Neural progenitor cell (in vitro differentiated cells): ENCODE measurements at regions not wholly inside any gene's neighbourhood (a gene's known extent, or its start where the extent isn't known, plus 50 kb on each side); places are given as distances from the start of the nearest gene placed in this dataset.
A peak's percentile ranks its signal among the peaks of the same experiment; 100 is the strongest.

ENCODE experiments used
- DNase-seq: peaks from one replicate; pipeline ENCODE4 v3.0.0-alpha.2; 2016; ENCODE audit warnings: low spot score
- H2AFZ ChIP-seq: fragments of 200-600 bp; sonication (generic); replicated peaks from 2 replicates; pipeline ENCODE4 v1.6.1; 2016; ENCODE audit warnings: antibody characterized with exemption
- H3F3A ChIP-seq: fragments of 200-600 bp; sonication (generic); 2 replicates; pipeline ENCODE4 v1.6.1; 2016; ENCODE audit warnings: antibody characterized with exemption, low read depth
- H3K27ac ChIP-seq: fragments of 200-600 bp; sonication (generic); 2 replicates; pipeline ENCODE4 v1.5.1; 2016; ENCODE audit warnings: mild to moderate bottlenecking
- H3K27me3 ChIP-seq: fragments of 200-600 bp; sonication (generic); 2 replicates; pipeline ENCODE4 v1.6.1; 2016; ENCODE audit warnings: mild to moderate bottlenecking, moderate library complexity
- H3K36me3 ChIP-seq: fragments of 200-600 bp; sonication (generic); 2 replicates; pipeline ENCODE4 v1.5.1; 2016
- H3K4me1 ChIP-seq: fragments of 200-600 bp; sonication (generic); 2 replicates; pipeline ENCODE4 v1.6.1; 2016; ENCODE audit warnings: mixed run types
- H3K4me2 ChIP-seq: fragments of 200-600 bp; sonication (generic); 2 replicates; pipeline ENCODE4 v1.6.1; 2016
- H3K4me3 ChIP-seq: fragments of 200-600 bp; sonication (generic); 2 replicates; pipeline ENCODE4 v1.5.1; 2016
- H3K79me2 ChIP-seq: fragments of 200-600 bp; sonication (generic); 2 replicates; pipeline ENCODE4 v1.6.1; 2016; ENCODE audit warnings: low read depth
- H3K9ac ChIP-seq: fragments of 200-600 bp; sonication (generic); 2 replicates; pipeline ENCODE4 v1.6.1; 2016
- H3K9me3 ChIP-seq: fragments of 200-600 bp; sonication (generic); 2 replicates; pipeline ENCODE4 v1.5.1; 2016; ENCODE audit warnings: low read depth
- H4K20me1 ChIP-seq: fragments of 200-600 bp; sonication (generic); 2 replicates; pipeline ENCODE4 v1.6.1; 2016; ENCODE audit warnings: low read depth
- H3K27ac Mint-ChIP-seq: 3 replicates; pipeline ENCODE4 v1.8.0; 2021; ENCODE audit warnings: mixed read lengths
- H3K27me3 Mint-ChIP-seq: 2 replicates; pipeline ENCODE4 v1.8.0; 2022; ENCODE audit warnings: low read depth, mild to moderate bottlenecking, inconsistent platforms, moderate library complexity, mixed read lengths; ENCODE audit not compliant: insufficient read depth
- H3K36me3 Mint-ChIP-seq: 3 replicates; pipeline ENCODE4 v1.8.0; 2021; ENCODE audit warnings: mixed read lengths
- H3K4me1 Mint-ChIP-seq: 3 replicates; pipeline ENCODE4 v1.8.0; 2021; ENCODE audit warnings: mixed read lengths
- H3K4me3 Mint-ChIP-seq: 3 replicates; pipeline ENCODE4 v1.8.0; 2021; ENCODE audit warnings: mild to moderate bottlenecking, moderate library complexity, mixed read lengths
- H3K9me3 Mint-ChIP-seq: 3 replicates; pipeline ENCODE4 v1.8.0; 2020; ENCODE audit warnings: mixed read lengths
- EZH2 ChIP-seq: fragments of 200-600 bp; sonication (generic); IDR thresholded peaks from 2 replicates; pipeline ENCODE4 v1.6.1; 2017; ENCODE audit warnings: antibody characterized with exemption, mild to moderate bottlenecking, moderate library complexity
- EZH2phosphoT487 ChIP-seq: fragments of 200-600 bp; sonication (generic); IDR thresholded peaks from 2 replicates; pipeline ENCODE4 v1.6.1; 2017; ENCODE audit warnings: antibody characterized with exemption
- TF ChIP-seq, protein P1 (sequence below): fragments of 200-600 bp; sonication (generic); IDR thresholded peaks from 2 replicates; pipeline ENCODE4 v1.5.1; 2017; ENCODE audit warnings: antibody characterized with exemption, mild to moderate bottlenecking

DNA sequence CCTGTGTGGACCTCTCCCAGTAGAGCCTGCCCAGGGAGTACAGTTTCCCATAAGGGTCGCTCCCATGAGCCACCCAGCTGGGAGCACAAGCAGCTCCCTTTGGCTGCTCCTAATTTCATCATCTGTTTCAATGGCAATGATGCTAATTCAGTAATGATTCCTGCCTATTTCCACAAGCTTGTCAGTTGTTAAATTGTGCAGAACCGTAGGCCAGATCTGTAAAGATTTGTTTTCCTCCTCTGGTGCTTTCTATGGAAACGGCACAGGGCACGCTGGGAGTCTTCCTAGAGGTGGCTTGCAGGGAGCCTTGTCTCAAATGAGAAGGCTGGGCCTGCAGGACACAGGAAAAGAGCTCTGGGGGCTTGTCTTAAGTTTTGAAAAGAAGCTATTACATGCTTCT is 223.7 kb downstream of the CBLN1 start:
- H4K20me1 ChIP-seq, result no peaks in the 10 kb centered on the region
- Mint-ChIP-seq H3K27ac (no peak overlapping the region), H3K9me3 (no peaks in the 10 kb centered on the region), H3K4me1 (peaks cover 20% of the 10 kb centered on the region), H3K27me3 (peaks cover 3% of the 10 kb centered on the region), H3K4me3 (no peak overlapping the region), H3K36me3 (no peaks in the 10 kb centered on the region)
- H2AFZ ChIP-seq, result peak overlapping the region; percentile 63
- no peak for DNase-seq
- no peaks in the 10 kb centered on the region for H3K27me3 ChIP-seq
- no peaks in the 10 kb centered on the region for H3K79me2 ChIP-seq
- no peak for TF ChIP-seq EZH2
- TF ChIP-seq EZH2phosphoT487, result no peak
- TF ChIP-seq, protein P1, sequence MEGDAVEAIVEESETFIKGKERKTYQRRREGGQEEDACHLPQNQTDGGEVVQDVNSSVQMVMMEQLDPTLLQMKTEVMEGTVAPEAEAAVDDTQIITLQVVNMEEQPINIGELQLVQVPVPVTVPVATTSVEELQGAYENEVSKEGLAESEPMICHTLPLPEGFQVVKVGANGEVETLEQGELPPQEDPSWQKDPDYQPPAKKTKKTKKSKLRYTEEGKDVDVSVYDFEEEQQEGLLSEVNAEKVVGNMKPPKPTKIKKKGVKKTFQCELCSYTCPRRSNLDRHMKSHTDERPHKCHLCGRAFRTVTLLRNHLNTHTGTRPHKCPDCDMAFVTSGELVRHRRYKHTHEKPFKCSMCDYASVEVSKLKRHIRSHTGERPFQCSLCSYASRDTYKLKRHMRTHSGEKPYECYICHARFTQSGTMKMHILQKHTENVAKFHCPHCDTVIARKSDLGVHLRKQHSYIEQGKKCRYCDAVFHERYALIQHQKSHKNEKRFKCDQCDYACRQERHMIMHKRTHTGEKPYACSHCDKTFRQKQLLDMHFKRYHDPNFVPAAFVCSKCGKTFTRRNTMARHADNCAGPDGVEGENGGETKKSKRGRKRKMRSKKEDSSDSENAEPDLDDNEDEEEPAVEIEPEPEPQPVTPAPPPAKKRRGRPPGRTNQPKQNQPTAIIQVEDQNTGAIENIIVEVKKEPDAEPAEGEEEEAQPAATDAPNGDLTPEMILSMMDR, result no peak
- H3K36me3 ChIP-seq, result no peaks in the 10 kb centered on the region
- no peak overlapping the region for H3K4me2 ChIP-seq
- H3K9me3 ChIP-seq, result no peaks in the 10 kb centered on the region
- H3K9ac ChIP-seq, result no peak overlapping the region
- peaks cover 16% of the 10 kb centered on the region for H3F3A ChIP-seq
- H3K27ac ChIP-seq, result no peak overlapping the region
- peaks cover 24% of the 10 kb centered on the region for H3K4me1 ChIP-seq
- no peak overlapping the region for H3K4me3 ChIP-seq

- H3K4me3 Mint-ChIP-seq, result no peak overlapping the region
- H3K4me1 Mint-ChIP-seq, result peaks cover 26% of the 10 kb centered on the region
- Histone ChIP-seq H3K27me3 (no peaks in the 10 kb centered on the region), H3K9ac (no peak overlapping the region), H3F3A (peaks cover 21% of the 10 kb centered on the region), H3K79me2 (no peaks in the 10 kb centered on the region), H3K9me3 (no peaks in the 10 kb centered on the region), H3K4me3 (no peak overlapping the region), H3K4me2 (no peak overlapping the region), H4K20me1 (no peaks in the 10 kb centered on the region), H2AFZ (no peak overlapping the region), H3K36me3 (no peaks in the 10 kb centered on the region), H3K27ac (no peak overlapping the region), H3K4me1 (peaks cover 26% of the 10 kb centered on the region)
- no peak for DNase-seq
- H3K27ac Mint-ChIP-seq, result no peak overlapping the region
- TF ChIP-seq, protein P1, result no peak
- no peak for TF ChIP-seq EZH2phosphoT487
- TF ChIP-seq EZH2, result no peak
- H3K36me3 Mint-ChIP-seq, result no peaks in the 10 kb centered on the region
- peaks cover 5% of the 10 kb centered on the region for H3K27me3 Mint-ChIP-seq
- no peaks in the 10 kb centered on the region for H3K9me3 Mint-ChIP-seq
Measured at GRCh38 chr16:49057391-49057790, 224.2 kb downstream of the CBLN1 start.

DNA sequence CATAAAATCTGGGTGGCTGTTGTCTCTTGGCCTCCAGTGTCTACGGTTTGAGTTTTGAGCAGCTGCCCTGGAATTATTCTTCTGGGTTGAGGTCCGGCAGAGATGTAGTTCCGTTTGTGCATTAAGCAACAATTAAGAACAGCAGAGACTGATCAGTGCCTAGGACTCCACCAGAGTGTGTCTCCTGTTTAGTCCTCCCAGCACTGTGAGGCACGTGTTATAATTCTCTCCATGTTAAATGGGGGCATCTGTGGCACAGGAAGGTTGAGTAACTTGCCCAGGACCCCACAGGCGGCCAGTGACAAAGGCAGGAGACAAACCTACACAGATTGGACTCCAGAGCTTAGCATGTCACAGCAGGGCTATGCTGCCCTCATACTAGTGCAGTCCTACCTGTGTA is 225.1 kb downstream of the CBLN1 start:
- H3K4me2 ChIP-seq, result peak overlapping the region; percentile 30
- peaks cover 21% of the 10 kb centered on the region for H3F3A ChIP-seq
- Mint-ChIP-seq H3K4me1 (peaks cover 27% of the 10 kb centered on the region), H3K9me3 (no peaks in the 10 kb centered on the region), H3K36me3 (no peaks in the 10 kb centered on the region), H3K4me3 (no peak overlapping the region), H3K27ac (no peak overlapping the region), H3K27me3 (peaks cover 5% of the 10 kb centered on the region)
- no peaks in the 10 kb centered on the region for H4K20me1 ChIP-seq
- no peaks in the 10 kb centered on the region for H3K36me3 ChIP-seq
- no peaks in the 10 kb centered on the region for H3K27me3 ChIP-seq
- H3K4me3 ChIP-seq, result no peak overlapping the region
- H2AFZ ChIP-seq, result peak overlapping the region; percentile 51
- DNase-seq, result no peak
- peaks cover 26% of the 10 kb centered on the region for H3K4me1 ChIP-seq
- no peak overlapping the region for H3K27ac ChIP-seq
- H3K79me2 ChIP-seq, result no peaks in the 10 kb centered on the region
- H3K9ac ChIP-seq, result no peak overlapping the region
- H3K9me3 ChIP-seq, result no peaks in the 10 kb centered on the region
- TF ChIP-seq EZH2phosphoT487 (no peak), EZH2 (no peak)
- TF ChIP-seq, protein P1, result no peak
